Loucy (cell line): ENCODE measurements at regions not wholly inside any gene's neighbourhood (a gene's known extent, or its start where the extent isn't known, plus 50 kb on each side); places are given as distances from the start of the nearest gene placed in this dataset.

Experiments used
- H2AFZ ChIP-seq: fragments of 200-600 bp; sonication (generic); 2 replicates; pipeline ENCODE4 v1.6.0; 2016; ENCODE audit warnings: antibody characterized with exemption, mild to moderate bottlenecking, low read length, moderate library complexity
- H3F3A ChIP-seq: fragments of 200-600 bp; 2 replicates; pipeline ENCODE4 v1.6.0; 2016; ENCODE audit warnings: antibody characterized with exemption, low read depth, mild to moderate bottlenecking
- H3K27me3 ChIP-seq: fragments of 200-600 bp; sonication (generic); 2 replicates; pipeline ENCODE4 v1.6.1; 2014; ENCODE audit warnings: low read length, mild to moderate bottlenecking; ENCODE audit not compliant: insufficient read depth, poor library complexity, severe bottlenecking
- H3K36me3 ChIP-seq: fragments of 200-600 bp; sonication (generic); 2 replicates; pipeline ENCODE4 v1.6.1; 2016; ENCODE audit warnings: low read length; ENCODE audit not compliant: insufficient read depth
- H3K4me1 ChIP-seq: fragments of 200-600 bp; sonication (generic); 2 replicates; pipeline ENCODE4 v1.5.1; 2014; ENCODE audit warnings: low read length, mild to moderate bottlenecking; ENCODE audit not compliant: insufficient read depth, poor library complexity, severe bottlenecking
- H3K4me2 ChIP-seq: fragments of 200-600 bp; sonication (generic); 2 replicates; pipeline ENCODE4 v1.6.0; 2014; ENCODE audit warnings: antibody characterized with exemption, low read length, low read depth, mild to moderate bottlenecking; ENCODE audit not compliant: poor library complexity, severe bottlenecking
- H3K4me3 ChIP-seq: fragments of 200-600 bp; sonication (generic); 2 replicates; pipeline ENCODE4 v1.5.1; 2014; ENCODE audit warnings: low read length, mild to moderate bottlenecking, mixed read lengths; ENCODE audit not compliant: poor library complexity, severe bottlenecking
- H3K79me2 ChIP-seq: fragments of 200-600 bp; sonication (generic); 2 replicates; pipeline ENCODE4 v1.6.1; 2014; ENCODE audit warnings: low read length; ENCODE audit not compliant: insufficient read depth
- H3K9ac ChIP-seq: fragments of 200-600 bp; sonication (generic); 2 replicates; pipeline ENCODE4 v1.6.0; 2014; ENCODE audit warnings: mild to moderate bottlenecking, low read depth, low read length, moderate library complexity; ENCODE audit not compliant: poor library complexity, severe bottlenecking
- H3K9me2 ChIP-seq: fragments of 200-600 bp; sonication (generic); replicated peaks from 2 replicates; pipeline ENCODE4 v1.6.1; 2016; ENCODE audit warnings: low read depth, low read length, mixed read lengths
- H3K9me3 ChIP-seq: fragments of 200-600 bp; sonication (generic); 2 replicates; pipeline ENCODE4 v1.6.1; 2014; ENCODE audit warnings: mild to moderate bottlenecking, antibody characterized with exemption, low read length, low read depth; ENCODE audit not compliant: insufficient read depth
- H4K20me1 ChIP-seq: fragments of 200-600 bp; sonication (generic); 2 replicates; pipeline ENCODE4 v1.6.0; 2014; ENCODE audit warnings: antibody characterized with exemption, low read length, mild to moderate bottlenecking; ENCODE audit not compliant: insufficient read depth, poor library complexity, severe bottlenecking
- EZH2phosphoT487 ChIP-seq: fragments of 200-600 bp; IDR thresholded peaks from 2 replicates; pipeline ENCODE4 v1.6.1; 2018; ENCODE audit warnings: antibody characterized with exemption, mild to moderate bottlenecking, moderate library complexity, borderline replicate concordance
- TF ChIP-seq, protein P1 (sequence below): fragments of 200-600 bp; sonication (generic); conservative IDR thresholded peaks from 2 replicates; pipeline ENCODE4 v1.5.1; 2014; ENCODE audit warnings: mild to moderate bottlenecking, antibody characterized with exemption, low read length

DNA sequence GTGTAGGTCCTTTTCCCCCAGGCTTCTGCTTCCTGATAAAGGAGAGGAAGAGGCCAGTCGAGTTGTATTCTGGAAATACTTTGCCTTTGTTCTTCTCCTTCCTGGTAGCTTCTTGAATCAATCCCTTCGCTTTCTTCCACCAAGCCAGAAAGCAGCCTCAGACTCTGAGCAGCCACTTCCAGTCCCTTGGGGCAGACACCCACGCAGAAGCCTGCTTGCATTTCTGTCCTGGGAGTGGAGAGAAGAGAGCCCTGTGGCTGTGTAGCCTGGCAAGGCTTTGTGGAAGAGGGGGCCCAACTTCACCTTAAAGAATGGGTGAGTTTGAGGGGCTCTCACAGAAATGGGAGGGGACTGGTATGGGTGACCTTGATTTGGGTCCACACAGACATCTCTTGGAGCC, 211.0 kb upstream of the SSTR4 start:
- no peak overlapping the region for H2AFZ ChIP-seq
- no peak overlapping the region for H3K9ac ChIP-seq
- no peak overlapping the region for H3K4me3 ChIP-seq
- TF ChIP-seq, protein P1, sequence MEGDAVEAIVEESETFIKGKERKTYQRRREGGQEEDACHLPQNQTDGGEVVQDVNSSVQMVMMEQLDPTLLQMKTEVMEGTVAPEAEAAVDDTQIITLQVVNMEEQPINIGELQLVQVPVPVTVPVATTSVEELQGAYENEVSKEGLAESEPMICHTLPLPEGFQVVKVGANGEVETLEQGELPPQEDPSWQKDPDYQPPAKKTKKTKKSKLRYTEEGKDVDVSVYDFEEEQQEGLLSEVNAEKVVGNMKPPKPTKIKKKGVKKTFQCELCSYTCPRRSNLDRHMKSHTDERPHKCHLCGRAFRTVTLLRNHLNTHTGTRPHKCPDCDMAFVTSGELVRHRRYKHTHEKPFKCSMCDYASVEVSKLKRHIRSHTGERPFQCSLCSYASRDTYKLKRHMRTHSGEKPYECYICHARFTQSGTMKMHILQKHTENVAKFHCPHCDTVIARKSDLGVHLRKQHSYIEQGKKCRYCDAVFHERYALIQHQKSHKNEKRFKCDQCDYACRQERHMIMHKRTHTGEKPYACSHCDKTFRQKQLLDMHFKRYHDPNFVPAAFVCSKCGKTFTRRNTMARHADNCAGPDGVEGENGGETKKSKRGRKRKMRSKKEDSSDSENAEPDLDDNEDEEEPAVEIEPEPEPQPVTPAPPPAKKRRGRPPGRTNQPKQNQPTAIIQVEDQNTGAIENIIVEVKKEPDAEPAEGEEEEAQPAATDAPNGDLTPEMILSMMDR = no peak
- no peak for TF ChIP-seq EZH2phosphoT487
- no peaks in the 10 kb centered on the region for H3K36me3 ChIP-seq
- no peaks in the 10 kb centered on the region for H3K9me3 ChIP-seq
- no peaks in the 10 kb centered on the region for H3K9me2 ChIP-seq
- H3K4me1 ChIP-seq = no peaks in the 10 kb centered on the region
- no peak overlapping the region for H3K4me2 ChIP-seq
- H3F3A ChIP-seq = no peaks in the 10 kb centered on the region
- H4K20me1 ChIP-seq = no peaks in the 10 kb centered on the region
- no peaks in the 10 kb centered on the region for H3K27me3 ChIP-seq
- no peaks in the 10 kb centered on the region for H3K79me2 ChIP-seq

DNA sequence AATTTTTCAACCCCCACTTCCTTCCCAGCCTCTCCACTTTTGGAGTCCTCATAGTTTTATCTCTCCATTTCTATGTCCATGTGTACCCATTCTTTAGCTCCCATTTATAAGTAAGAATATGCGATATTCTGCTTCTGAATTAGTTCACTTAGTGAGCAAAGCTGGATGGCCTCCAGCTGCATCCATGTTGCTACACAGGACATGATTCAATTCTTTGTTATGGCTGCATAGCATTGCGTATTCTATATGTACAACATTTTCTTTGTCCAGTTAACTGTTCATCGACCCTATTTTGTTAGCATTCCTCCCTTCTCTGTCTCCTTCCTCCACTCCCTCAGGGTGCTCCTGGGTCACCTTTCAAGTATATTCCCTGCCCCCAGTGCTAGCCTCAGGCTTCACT, 210.0 kb upstream of the SSTR4 start:
- Histone ChIP-seq H3K79me2 (no peaks in the 10 kb centered on the region), H4K20me1 (no peaks in the 10 kb centered on the region), H3K4me2 (no peak overlapping the region), H3K9me3 (no peaks in the 10 kb centered on the region), H3F3A (no peaks in the 10 kb centered on the region), H3K27me3 (no peaks in the 10 kb centered on the region), H3K4me3 (no peak overlapping the region), H3K9me2 (no peaks in the 10 kb centered on the region), H3K36me3 (no peaks in the 10 kb centered on the region), H2AFZ (no peak overlapping the region), H3K4me1 (no peaks in the 10 kb centered on the region), H3K9ac (no peak overlapping the region)
- TF ChIP-seq EZH2phosphoT487 = no peak
- TF ChIP-seq, protein P1 = no peak

DNA sequence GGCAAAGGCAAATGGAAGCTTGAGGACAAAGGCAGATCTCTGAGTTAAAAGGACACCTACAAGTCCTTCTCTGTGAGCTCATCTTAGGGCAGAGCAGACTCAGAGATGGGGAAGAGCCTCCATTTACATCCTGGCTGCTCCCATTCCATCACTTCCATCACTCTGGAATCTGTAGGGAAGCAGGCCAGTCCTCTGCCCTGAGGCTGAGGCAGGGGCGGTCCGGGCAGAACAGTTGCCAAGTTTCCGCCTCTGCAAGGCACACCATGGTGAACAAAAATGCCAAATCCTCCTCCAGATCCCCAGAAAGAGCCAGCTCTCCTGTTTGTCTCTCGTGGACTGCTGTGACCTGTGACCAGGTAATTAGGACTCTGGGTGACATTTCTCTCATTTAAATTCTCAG, 209.6 kb upstream of the SSTR4 start:
- Histone ChIP-seq H3K4me2 (no peak overlapping the region), H4K20me1 (no peaks in the 10 kb centered on the region), H2AFZ (no peak overlapping the region)

More for the DNA sequence above, 209.6 kb upstream of the SSTR4 start:
- H3K9ac ChIP-seq = no peak overlapping the region
- H3K79me2 ChIP-seq = no peaks in the 10 kb centered on the region
- H3F3A ChIP-seq = no peaks in the 10 kb centered on the region
- no peaks in the 10 kb centered on the region for H3K9me2 ChIP-seq
- H3K4me3 ChIP-seq = no peak overlapping the region
- no peaks in the 10 kb centered on the region for H3K27me3 ChIP-seq
- H3K36me3 ChIP-seq = no peaks in the 10 kb centered on the region
- no peaks in the 10 kb centered on the region for H3K4me1 ChIP-seq
- TF ChIP-seq EZH2phosphoT487 = no peak
- TF ChIP-seq, protein P1 = no peak
- no peaks in the 10 kb centered on the region for H3K9me3 ChIP-seq
